Medulla oblongata (tissue), 1 donor: ENCODE measurements at regions not wholly inside any gene's neighbourhood (a gene's known extent, or its start where the extent isn't known, plus 50 kb on each side); places are given as distances from the start of the nearest gene placed in this dataset.

ENCODE experiments used
- DNase-seq: peaks from one replicate; pipeline ENCODE4 v3.0.0-alpha.2; 2015; ENCODE audit errors: extremely low spot score

GRCh38 chr2:67625178-67625577, 228.0 kb downstream of the ETAA1 start:
- no peak for DNase-seq

- DNase-seq = no peak
These were observed 228.8 kb downstream of the ETAA1 start for GRCh38 chr2:67625690-67626475.

- DNase-seq = no peak
These were observed 229.5 kb downstream of the ETAA1 start for GRCh38 chr2:67626656-67627055.

DNA sequence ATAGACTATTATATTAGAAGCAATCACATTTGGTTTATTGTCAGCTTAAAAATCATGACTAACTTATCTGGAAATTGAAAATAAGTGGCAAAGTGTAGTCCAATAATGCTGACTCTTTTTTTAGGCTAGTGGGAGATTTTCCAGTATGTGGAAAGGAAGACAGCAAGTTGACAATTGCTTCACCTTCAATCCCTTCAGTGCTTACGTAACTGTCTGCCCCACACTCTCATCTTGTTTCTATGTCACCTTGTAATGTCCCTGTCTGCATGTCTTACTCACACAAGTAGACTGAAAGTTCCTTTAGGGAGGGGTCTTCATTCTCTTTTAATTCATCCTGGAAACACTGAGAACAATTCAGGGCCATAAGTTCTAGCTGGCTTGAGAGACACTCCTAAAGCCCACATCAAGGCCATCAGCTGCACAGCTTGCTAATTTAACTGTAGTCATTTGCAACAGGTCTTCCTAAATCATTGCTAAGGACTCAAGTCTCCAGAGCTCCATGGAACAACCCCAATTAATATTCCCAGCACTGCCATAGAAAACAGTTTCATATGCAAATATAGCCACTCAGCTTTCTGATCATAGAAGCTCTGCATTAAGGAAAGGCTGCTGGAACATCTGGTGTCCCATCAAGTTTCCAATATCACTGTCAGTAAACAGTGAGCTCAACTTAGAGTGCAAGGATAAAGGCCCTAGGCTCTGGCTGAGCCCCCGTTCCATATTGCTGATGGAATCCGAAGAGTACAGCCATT, 230.5 kb downstream of the ETAA1 start:
- DNase-seq = no peak

DNA sequence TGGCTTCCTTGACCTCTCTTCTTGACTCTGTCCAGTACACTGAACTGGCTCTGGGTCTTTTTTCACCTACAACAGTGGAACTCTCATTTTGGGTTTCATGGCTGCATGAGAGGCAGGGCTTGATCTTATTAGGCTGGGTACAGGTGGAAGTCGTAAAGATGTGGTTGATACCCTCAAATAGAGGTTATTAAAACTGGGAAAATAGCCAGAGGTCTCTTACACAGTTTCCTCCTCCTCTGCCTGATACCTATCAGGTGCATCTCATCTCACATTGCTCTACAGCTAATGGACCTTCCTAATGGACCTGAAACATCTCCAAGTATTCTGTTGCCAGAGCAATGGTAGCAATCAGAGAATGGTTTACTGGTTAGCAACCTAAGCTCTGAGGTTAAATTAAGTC, 231.8 kb downstream of the ETAA1 start:
- no peak for DNase-seq

DNA sequence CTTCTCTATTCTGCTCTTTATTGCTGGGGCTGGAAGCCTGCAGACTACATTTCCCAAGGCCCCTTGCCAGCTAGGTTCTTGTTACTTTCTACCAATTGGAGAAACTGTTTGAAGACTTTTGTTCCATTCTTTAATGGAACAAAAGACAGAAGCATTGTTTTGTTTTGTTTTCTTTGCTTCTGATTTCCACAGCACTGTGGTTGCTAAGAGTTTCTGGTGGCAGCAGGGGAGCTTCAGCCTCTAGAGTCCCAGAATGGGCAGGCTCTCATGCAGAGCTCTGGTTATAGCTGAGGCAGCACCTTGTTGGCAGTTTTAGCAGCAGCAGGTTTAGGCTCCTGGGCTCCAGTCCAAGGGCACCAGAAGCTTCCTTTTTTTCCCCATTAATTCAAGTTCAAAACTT, 234.3 kb downstream of the ETAA1 start:
- DNase-seq = no peak

GRCh38 chr2:67633212-67633856, 236.2 kb downstream of the ETAA1 start:
- no peak for DNase-seq

DNA sequence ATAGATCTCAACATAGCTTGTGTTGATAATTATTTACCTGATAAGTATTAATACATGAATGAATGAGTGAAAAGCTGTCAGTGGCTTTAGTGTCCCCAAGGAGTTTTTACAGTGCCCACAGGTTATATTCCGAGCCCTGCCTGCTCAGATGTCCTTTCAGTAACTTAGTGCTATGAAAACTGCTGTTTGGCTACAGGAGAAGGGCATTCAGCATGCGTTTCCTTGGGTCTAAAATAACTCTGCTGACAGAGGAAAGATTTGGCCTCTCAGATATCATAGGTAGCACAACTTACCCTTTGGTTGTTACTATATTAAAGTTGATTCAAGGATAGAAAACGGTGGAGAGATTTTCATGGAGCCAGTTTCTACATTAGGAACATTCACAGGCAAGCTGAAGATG, 241.0 kb downstream of the ETAA1 start:
- no peak for DNase-seq

- no peak for DNase-seq
These were observed 244.3 kb downstream of the ETAA1 start for GRCh38 chr2:67641312-67642045.

GRCh38 chr2:67642046-67642382, 244.9 kb downstream of the ETAA1 start:
- no peak for DNase-seq

DNA sequence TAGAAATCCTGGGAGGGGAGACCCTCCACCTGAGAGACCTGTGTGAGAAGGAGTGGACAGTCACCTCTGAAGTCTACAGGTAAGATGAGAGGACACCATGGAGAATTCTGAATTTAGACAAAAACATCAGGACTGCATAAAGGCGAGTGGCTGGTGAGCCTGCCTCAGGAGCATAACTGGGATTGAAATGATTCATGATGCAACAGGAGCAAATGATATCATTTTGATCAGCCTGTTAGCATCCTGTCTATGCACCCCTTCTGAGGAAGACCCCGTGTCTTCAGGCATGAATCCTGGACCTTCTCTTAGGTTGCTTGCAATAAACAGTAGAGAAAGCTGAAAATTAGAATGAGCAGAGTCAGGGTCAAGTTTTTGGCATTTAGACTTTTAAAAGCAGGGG, 245.8 kb downstream of the ETAA1 start:
- DNase-seq = no peak

DNA sequence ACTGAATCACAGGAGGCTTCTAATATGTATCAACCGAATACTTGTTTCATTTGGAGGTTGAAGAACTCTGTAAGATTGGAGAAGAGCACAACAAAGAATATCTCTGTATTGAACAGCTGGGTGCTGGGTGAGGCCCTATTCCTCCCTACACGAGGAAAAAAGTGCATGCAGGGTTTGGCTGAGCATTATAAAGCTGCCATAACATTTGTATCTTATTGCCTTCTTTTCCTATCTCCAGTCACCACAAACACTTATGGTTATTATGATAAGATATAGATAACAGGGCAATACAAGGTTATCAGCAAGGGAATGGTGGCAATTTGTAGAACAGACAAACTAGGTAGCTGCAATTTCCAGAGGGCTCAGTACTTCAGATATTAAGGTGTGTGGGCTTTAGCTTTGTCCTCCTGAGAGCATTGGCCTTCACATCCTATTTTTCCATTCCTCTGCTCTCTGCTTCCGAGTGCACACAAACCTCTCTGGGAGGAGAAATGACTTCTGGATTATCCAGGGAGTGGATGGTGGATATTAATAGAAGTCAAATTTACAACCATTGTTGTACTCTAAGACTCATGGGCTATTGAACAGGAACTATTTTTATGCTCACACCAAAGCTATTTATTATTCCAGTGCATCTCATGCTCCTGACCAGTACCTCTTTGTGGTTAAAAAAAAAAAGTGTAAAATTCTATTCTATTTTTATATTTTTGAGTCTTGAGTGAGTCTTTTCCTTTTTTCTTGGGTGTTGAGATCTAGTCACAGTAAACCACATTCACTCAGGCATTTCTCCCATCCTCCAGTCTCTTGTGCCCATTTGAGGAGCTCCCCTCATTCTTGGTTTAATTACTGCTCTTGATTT, 248.4 kb downstream of the ETAA1 start:
- no peak for DNase-seq

DNA sequence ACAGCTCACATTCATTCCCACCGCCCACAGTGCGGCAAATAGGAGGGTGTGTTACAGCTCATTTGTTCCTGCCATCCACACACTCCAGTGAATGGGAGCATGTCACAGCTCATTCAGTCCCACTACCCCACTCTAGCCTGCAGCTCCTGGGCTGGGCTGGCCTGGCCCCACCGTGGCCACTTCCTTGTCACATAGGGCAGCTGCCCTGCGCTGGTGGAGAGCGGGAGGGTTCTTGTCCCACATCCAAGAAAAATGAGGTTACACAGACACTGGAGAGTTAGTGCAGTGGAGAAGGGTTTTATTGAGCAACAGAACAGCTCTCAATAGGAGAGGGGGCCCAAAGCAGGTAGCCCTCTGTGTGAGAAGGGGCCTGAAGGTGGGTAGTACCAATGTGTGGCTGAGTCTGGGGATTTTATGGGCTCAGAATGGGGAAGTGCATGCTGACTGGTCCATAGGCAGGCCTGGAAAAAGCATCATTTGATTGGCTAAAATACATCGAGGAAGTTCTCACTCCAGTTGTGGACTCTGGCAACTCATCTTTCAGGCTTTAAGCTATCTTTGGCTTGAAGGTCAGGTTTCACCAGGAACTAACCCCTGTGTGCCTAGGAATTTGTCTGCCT, 249.7 kb downstream of the ETAA1 start:
- DNase-seq = no peak

DNA sequence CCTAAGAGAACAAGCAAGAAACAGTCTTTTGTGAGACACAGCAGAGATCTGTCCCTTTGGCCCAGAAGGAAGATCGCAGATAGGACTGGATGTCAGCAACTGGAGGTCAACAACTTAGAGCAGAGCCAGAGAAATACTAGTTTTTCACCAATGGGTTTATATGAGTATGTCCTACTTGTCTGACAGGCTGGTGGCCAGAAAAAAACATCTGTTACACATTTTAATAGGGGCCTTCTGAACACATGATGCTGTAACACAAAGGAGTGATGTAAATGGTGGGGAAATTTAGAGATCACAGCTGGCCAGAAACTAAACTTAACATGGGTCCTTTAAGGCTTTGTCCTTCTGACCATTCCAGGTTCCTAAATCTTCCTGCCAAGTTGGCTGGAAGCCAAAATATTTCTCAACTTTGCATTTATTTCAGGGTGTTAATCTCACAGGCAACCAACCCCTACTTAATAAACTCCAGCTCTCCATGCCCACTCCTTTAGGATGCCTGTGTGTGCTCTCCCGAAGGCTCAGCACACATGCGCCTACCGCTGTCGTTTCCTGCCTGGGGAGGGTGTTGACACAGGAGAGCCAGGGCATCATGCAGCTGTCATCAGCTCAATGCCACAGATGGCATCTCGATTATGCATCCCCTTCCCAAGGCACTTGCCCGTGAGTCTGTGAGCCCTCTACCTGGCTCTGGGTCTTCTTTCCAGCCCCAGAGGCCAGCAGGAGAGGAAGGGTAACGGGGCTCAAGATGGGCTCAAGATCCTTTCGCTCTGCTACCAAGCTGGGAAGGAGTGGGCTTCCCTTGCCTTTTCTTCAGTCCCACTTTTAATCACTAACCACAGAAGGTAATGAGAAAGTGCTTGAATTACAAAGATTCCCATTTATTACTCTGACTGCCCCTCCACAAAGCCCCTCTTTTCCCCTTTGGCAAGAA, 252.5 kb downstream of the ETAA1 start:
- DNase-seq = peak; percentile 16

GRCh38 chr2:67650291-67651133, 253.4 kb downstream of the ETAA1 start:
- peak; percentile 67 for DNase-seq

- DNase-seq = no peak
These were observed 254.4 kb downstream of the ETAA1 start for GRCh38 chr2:67651565-67651964.

GRCh38 chr2:67652679-67653078, 255.5 kb downstream of the ETAA1 start:
- DNase-seq = no peak

GRCh38 chr2:67656875-67657274, 259.7 kb downstream of the ETAA1 start:
- DNase-seq = no peak

DNA sequence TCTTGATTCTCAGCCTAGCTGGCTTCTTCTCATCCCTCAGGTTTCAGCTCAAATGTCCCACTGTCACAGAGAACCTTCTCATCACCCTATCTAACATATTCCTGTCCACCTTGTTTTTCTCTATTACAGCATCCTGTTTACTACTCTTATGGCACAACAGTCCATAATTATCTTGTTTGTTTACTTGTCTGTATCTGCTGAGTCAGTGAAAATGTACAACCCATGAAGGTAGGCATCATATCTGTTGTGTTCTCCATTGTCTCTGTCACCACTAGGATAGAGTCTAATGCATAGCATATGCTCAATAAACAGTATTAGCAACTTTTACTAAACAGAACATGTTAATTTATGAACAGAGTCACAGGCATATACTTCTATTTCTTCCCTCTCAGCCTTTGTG, 261.7 kb downstream of the ETAA1 start:
- no peak for DNase-seq
